ENCODE measurements at regions not wholly inside any gene's neighbourhood (a gene's known extent, or its start where the extent isn't known, plus 50 kb on each side); places are given as distances from the start of the nearest gene placed in this dataset.

DNA sequence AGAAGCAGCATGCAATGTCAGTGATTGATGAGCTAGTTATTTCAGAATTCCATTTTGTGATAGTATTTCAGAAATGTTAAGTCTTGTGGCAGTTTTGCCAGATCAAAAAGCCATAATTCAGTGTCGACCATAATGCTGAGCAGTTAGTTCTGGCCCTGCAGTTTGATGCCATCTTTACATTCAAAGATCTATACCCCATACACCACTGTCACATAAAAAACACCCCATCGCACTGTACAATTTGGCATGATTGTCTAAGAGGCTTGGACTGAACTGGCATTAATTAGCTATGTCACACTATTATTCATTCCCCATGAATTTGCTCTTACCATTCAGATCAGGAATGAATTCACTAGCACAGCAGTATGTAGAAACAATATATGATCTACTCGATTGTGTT, 127.7 kb upstream of the EPHA3 start:
- Histone ChIP-seq H3K36me3 (ENCODE audit: control insufficient read depth, insufficient read depth, low read length) (no peaks in the 10 kb centered on the region), H3K9ac (ENCODE audit: extremely low read depth, low read length, poor library complexity, severe bottlenecking) (no peak overlapping the region), H3K4me1 (ENCODE audit: control insufficient read depth, insufficient read depth, low read length) (no peaks in the 10 kb centered on the region), H3K27me3 (ENCODE audit: control insufficient read depth, insufficient read depth, low read length, poor library complexity, severe bottlenecking) (no peaks in the 10 kb centered on the region), H3K27ac (ENCODE audit: low read depth, low read length) (no peak overlapping the region), H3K4me3 (ENCODE audit: low read length) (no peak overlapping the region), H3K9me3 (ENCODE audit: control insufficient read depth, low read length) (no peaks in the 10 kb centered on the region)
- Mint-ChIP-seq H3K27me3 (ENCODE audit: insufficient read depth) (no peaks in the 10 kb centered on the region), H3K4me1 (no peaks in the 10 kb centered on the region), H3K4me3 (no peak overlapping the region), H3K27ac (no peak overlapping the region), H3K36me3 (ENCODE audit: low read depth) (no peaks in the 10 kb centered on the region), H3K9me3 (peaks cover under 1% of the 10 kb centered on the region)
- WGBS, 2 experiments (ENCODE audit: insufficient coverage in 1 of 2, insufficient read length in 1 of 2): 88 to 95% methylated on average over 2 to 3 of the region's 3 CpGs
- TF ChIP-seq, protein P1, sequence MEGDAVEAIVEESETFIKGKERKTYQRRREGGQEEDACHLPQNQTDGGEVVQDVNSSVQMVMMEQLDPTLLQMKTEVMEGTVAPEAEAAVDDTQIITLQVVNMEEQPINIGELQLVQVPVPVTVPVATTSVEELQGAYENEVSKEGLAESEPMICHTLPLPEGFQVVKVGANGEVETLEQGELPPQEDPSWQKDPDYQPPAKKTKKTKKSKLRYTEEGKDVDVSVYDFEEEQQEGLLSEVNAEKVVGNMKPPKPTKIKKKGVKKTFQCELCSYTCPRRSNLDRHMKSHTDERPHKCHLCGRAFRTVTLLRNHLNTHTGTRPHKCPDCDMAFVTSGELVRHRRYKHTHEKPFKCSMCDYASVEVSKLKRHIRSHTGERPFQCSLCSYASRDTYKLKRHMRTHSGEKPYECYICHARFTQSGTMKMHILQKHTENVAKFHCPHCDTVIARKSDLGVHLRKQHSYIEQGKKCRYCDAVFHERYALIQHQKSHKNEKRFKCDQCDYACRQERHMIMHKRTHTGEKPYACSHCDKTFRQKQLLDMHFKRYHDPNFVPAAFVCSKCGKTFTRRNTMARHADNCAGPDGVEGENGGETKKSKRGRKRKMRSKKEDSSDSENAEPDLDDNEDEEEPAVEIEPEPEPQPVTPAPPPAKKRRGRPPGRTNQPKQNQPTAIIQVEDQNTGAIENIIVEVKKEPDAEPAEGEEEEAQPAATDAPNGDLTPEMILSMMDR (conservative IDR thresholded peaks at IDR 0.05): no peak
- DNase-seq: no peak

DNA sequence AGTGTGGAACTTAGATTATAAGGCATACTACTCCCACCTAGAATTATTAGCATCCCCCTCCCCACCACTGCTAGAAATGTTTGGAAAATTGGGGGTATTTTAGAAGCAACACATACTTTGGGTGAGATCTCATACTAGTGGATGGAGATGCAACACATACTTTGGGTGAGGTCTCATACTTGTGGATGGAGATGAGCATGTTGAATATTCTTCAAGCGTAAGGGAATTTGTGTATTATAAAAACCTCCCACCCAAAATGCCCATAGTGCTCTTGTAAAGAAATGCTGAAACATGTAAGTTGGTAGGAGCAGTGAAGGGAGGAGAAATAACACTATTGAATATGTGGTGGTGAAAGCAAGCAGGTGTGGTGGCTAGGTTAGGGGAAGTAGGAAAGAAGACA, 124.0 kb upstream of the EPHA3 start:
- DNase-seq: no peak
- Mint-ChIP-seq H3K4me3 (no peak overlapping the region), H3K4me1 (no peaks in the 10 kb centered on the region), H3K27me3 (ENCODE audit: insufficient read depth) (no peaks in the 10 kb centered on the region), H3K27ac (no peak overlapping the region), H3K36me3 (ENCODE audit: low read depth) (no peaks in the 10 kb centered on the region), H3K9me3 (no peaks in the 10 kb centered on the region)
- Histone ChIP-seq H3K27ac (ENCODE audit: low read depth, low read length) (no peak overlapping the region), H3K4me1 (ENCODE audit: control insufficient read depth, insufficient read depth, low read length) (peaks cover under 1% of the 10 kb centered on the region), H3K27me3 (ENCODE audit: control insufficient read depth, insufficient read depth, low read length, poor library complexity, severe bottlenecking) (no peaks in the 10 kb centered on the region), H3K36me3 (ENCODE audit: control insufficient read depth, insufficient read depth, low read length) (no peaks in the 10 kb centered on the region), H3K9me3 (ENCODE audit: control insufficient read depth, low read length) (no peaks in the 10 kb centered on the region), H3K4me3 (ENCODE audit: low read length) (no peak overlapping the region), H3K9ac (ENCODE audit: extremely low read depth, low read length, poor library complexity, severe bottlenecking) (no peak overlapping the region)
- TF ChIP-seq, protein P1 (conservative IDR thresholded peaks at IDR 0.05): no peak
- no CpG with 5 or more reads among the region's 1 CpG for WGBS, 2 experiments (ENCODE audit: insufficient coverage in 1 of 2, insufficient read length in 1 of 2)

DNA sequence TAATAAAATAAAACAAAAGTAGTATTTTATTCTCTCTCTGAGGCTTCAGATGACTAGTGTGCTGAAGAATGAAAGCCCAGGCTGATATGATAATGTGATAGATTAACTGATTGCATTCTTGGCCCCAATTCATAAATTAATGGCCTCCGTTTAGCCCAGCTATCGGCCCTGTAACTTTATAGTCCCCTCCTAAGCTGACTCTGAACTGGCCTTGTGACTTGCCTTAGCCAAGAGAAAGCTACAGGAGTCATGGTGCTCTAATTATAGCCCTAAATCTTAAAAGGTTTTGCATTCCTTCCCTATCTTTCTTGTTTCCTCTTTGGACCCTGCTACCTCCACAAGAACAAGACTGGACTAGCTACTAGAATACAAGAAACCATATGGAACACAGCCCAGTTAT, 123.2 kb upstream of the EPHA3 start:
- 92 to 100% methylated on average over 1 to 2 of the region's 2 CpGs for WGBS, 2 experiments (ENCODE audit: insufficient coverage in 1 of 2, insufficient read length in 1 of 2)
- H3K4me3 Mint-ChIP-seq: no peak overlapping the region
- no peaks in the 10 kb centered on the region for H3K9me3 ChIP-seq (ENCODE audit: control insufficient read depth, low read length)
- no peaks in the 10 kb centered on the region for H3K27me3 Mint-ChIP-seq (ENCODE audit: insufficient read depth)
- H3K4me1 Mint-ChIP-seq: no peaks in the 10 kb centered on the region
- no peak overlapping the region for H3K27ac Mint-ChIP-seq
- no peaks in the 10 kb centered on the region for H3K9me3 Mint-ChIP-seq
- peaks cover 3% of the 10 kb centered on the region for H3K4me1 ChIP-seq (ENCODE audit: control insufficient read depth, insufficient read depth, low read length)
- no peak for DNase-seq
- no peak overlapping the region for H3K27ac ChIP-seq (ENCODE audit: low read depth, low read length)
- H3K9ac ChIP-seq (ENCODE audit: extremely low read depth, low read length, poor library complexity, severe bottlenecking): no peak overlapping the region
- no peaks in the 10 kb centered on the region for H3K36me3 Mint-ChIP-seq (ENCODE audit: low read depth)
- TF ChIP-seq, protein P1 (conservative IDR thresholded peaks at IDR 0.05): no peak
- no peak overlapping the region for H3K4me3 ChIP-seq (ENCODE audit: low read length)
- H3K27me3 ChIP-seq (ENCODE audit: control insufficient read depth, insufficient read depth, low read length, poor library complexity, severe bottlenecking): no peaks in the 10 kb centered on the region
- H3K36me3 ChIP-seq (ENCODE audit: control insufficient read depth, insufficient read depth, low read length): no peaks in the 10 kb centered on the region

Data from endodermal cell (in vitro differentiated cells).